ENCODE measurements at regions not wholly inside any gene's neighbourhood (a gene's known extent, or its start where the extent isn't known, plus 50 kb on each side); places are given as distances from the start of the nearest gene placed in this dataset.

DNA sequence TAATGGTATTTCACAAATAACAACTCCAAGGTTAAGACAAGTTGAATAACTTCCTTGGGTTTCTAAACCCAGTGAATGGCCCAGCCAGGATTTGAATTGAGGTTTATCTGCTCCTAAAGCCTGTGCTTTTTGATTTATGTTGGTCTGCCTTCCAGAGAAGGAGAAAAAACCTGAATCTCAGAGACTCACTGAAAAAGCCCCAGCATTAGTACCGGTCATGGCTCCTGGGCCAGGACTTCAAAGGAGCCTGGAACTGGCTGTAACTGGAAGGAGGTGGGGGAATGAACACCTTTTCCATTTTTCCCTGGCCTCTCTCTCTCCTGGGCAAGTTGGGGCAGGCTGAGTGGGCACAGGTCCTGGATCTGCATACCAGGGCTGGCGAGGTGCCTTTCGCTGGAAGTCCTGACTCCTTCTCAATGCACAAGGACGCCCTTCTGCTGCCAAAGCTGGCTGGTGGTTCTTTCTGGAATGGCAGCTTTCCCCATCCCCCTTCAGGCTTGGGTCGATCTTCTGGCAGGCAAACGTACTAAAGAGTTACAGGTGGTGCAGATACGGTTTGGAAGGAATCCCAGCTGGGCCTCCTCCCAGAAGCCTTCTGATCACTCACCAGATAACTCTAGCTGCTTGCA, 268.2 kb downstream of the PTEN start:
- Histone ChIP-seq H3K79me2 (ENCODE audit: low read length) (no peaks in the 10 kb centered on the region), H3K27ac (ENCODE audit: low read length) (no peak overlapping the region), H3K36me3 (replicated peaks; ENCODE audit: low read depth, low read length) (no peaks in the 10 kb centered on the region), H3K4me3 (ENCODE audit: low read length) (no peak overlapping the region), H3K4me2 (ENCODE audit: low read length) (no peak overlapping the region), H4K20me1 (ENCODE audit: insufficient read depth, low read length) (no peaks in the 10 kb centered on the region), H3K9ac (ENCODE audit: low read length) (no peak overlapping the region), H3K4me1 (ENCODE audit: low read length) (peaks cover under 1% of the 10 kb centered on the region; the same call in 1 of the 2 replicates), H2AFZ (ENCODE audit: low read depth, low read length) (no peak overlapping the region), H3K27me3 (ENCODE audit: low read depth, low read length) (no peaks in the 10 kb centered on the region), H3K9me3 (ENCODE audit: insufficient read depth, low read length) (no peaks in the 10 kb centered on the region)
- TF ChIP-seq EZH2phosphoT487 (IDR thresholded peaks at IDR 0.05; ENCODE audit: low read depth): no peak
- TF ChIP-seq, protein P1, sequence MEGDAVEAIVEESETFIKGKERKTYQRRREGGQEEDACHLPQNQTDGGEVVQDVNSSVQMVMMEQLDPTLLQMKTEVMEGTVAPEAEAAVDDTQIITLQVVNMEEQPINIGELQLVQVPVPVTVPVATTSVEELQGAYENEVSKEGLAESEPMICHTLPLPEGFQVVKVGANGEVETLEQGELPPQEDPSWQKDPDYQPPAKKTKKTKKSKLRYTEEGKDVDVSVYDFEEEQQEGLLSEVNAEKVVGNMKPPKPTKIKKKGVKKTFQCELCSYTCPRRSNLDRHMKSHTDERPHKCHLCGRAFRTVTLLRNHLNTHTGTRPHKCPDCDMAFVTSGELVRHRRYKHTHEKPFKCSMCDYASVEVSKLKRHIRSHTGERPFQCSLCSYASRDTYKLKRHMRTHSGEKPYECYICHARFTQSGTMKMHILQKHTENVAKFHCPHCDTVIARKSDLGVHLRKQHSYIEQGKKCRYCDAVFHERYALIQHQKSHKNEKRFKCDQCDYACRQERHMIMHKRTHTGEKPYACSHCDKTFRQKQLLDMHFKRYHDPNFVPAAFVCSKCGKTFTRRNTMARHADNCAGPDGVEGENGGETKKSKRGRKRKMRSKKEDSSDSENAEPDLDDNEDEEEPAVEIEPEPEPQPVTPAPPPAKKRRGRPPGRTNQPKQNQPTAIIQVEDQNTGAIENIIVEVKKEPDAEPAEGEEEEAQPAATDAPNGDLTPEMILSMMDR (IDR thresholded peaks at IDR 0.05; ENCODE audit: low read depth, low read length): no peak

DNA sequence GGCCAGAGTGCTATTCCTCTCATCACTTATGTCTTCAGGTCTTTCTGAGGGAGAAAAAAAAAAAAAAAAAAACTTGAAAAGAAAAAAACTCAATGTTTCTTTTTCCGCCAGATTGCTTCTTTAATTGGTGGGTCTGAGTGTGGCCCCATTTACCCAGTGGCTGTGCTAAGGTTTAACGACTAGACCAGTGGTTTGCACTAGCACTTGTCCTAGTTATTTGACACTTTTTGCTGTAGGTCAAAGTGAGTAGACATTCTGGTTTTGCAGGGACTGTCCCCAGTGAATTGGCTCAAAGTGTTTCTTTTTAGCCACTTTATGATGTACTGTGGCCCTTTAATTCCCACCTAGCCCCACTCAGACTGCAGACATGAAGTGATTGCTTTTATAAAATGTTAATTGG, 273.3 kb downstream of the PTEN start:
- Histone ChIP-seq H3K27me3 (ENCODE audit: low read depth, low read length) (no peaks in the 10 kb centered on the region), H3K79me2 (ENCODE audit: low read length) (no peaks in the 10 kb centered on the region), H3K27ac (ENCODE audit: low read length) (no peak overlapping the region), H3K4me2 (ENCODE audit: low read length) (no peak overlapping the region), H3K9me3 (ENCODE audit: insufficient read depth, low read length) (no peaks in the 10 kb centered on the region), H3K36me3 (replicated peaks; ENCODE audit: low read depth, low read length) (no peaks in the 10 kb centered on the region), H2AFZ (ENCODE audit: low read depth, low read length) (no peak overlapping the region), H3K4me3 (ENCODE audit: low read length) (no peak overlapping the region), H3K4me1 (ENCODE audit: low read length) (peaks cover 24% of the 10 kb centered on the region), H3K9ac (ENCODE audit: low read length) (no peak overlapping the region), H4K20me1 (ENCODE audit: insufficient read depth, low read length) (no peaks in the 10 kb centered on the region)
- no peak for TF ChIP-seq EZH2phosphoT487 (IDR thresholded peaks at IDR 0.05; ENCODE audit: low read depth)
- TF ChIP-seq, protein P1 (IDR thresholded peaks at IDR 0.05; ENCODE audit: low read depth, low read length): no peak

- Histone ChIP-seq H3K9ac (ENCODE audit: low read length) (no peak overlapping the region), H3K4me2 (ENCODE audit: low read length) (no peak overlapping the region), H4K20me1 (ENCODE audit: insufficient read depth, low read length) (no peaks in the 10 kb centered on the region), H2AFZ (ENCODE audit: low read depth, low read length) (no peak overlapping the region), H3K27ac (ENCODE audit: low read length) (no peak overlapping the region), H3K79me2 (ENCODE audit: low read length) (no peaks in the 10 kb centered on the region), H3K36me3 (replicated peaks; ENCODE audit: low read depth, low read length) (no peaks in the 10 kb centered on the region), H3K4me3 (ENCODE audit: low read length) (no peak overlapping the region), H3K27me3 (ENCODE audit: low read depth, low read length) (no peaks in the 10 kb centered on the region), H3K9me3 (ENCODE audit: insufficient read depth, low read length) (no peaks in the 10 kb centered on the region), H3K4me1 (ENCODE audit: low read length) (peaks cover 25% of the 10 kb centered on the region)
- TF ChIP-seq EZH2phosphoT487 (IDR thresholded peaks at IDR 0.05; ENCODE audit: low read depth): no peak
- TF ChIP-seq, protein P1 (IDR thresholded peaks at IDR 0.05; ENCODE audit: low read depth, low read length): no peak
Observed at GRCh38 chr10:88138319-88138848, 275.0 kb downstream of the PTEN start.

GRCh38 chr10:88147000-88147798, 283.8 kb downstream of the PTEN start:
- H3K27me3 ChIP-seq (ENCODE audit: low read depth, low read length): no peaks in the 10 kb centered on the region
- no peaks in the 10 kb centered on the region for H3K9me3 ChIP-seq (ENCODE audit: insufficient read depth, low read length)
- H3K79me2 ChIP-seq (ENCODE audit: low read length): no peaks in the 10 kb centered on the region
- TF ChIP-seq, protein P1 (IDR thresholded peaks at IDR 0.05; ENCODE audit: low read depth, low read length): no peak
- TF ChIP-seq EZH2phosphoT487 (IDR thresholded peaks at IDR 0.05; ENCODE audit: low read depth): no peak
- no peaks in the 10 kb centered on the region for H3K4me1 ChIP-seq (ENCODE audit: low read length)
- no peak overlapping the region for H3K4me2 ChIP-seq (ENCODE audit: low read length)
- H3K9ac ChIP-seq (ENCODE audit: low read length): no peak overlapping the region
- H3K36me3 ChIP-seq (replicated peaks; ENCODE audit: low read depth, low read length): no peaks in the 10 kb centered on the region
- no peak overlapping the region for H3K4me3 ChIP-seq (ENCODE audit: low read length)
- no peaks in the 10 kb centered on the region for H4K20me1 ChIP-seq (ENCODE audit: insufficient read depth, low read length)
- no peak overlapping the region for H3K27ac ChIP-seq (ENCODE audit: low read length)
- H2AFZ ChIP-seq (ENCODE audit: low read depth, low read length): no peak overlapping the region
